ENCODE measurements at regions not wholly inside any gene's neighbourhood (a gene's known extent, or its start where the extent isn't known, plus 50 kb on each side); places are given as distances from the start of the nearest gene placed in this dataset.

DNA sequence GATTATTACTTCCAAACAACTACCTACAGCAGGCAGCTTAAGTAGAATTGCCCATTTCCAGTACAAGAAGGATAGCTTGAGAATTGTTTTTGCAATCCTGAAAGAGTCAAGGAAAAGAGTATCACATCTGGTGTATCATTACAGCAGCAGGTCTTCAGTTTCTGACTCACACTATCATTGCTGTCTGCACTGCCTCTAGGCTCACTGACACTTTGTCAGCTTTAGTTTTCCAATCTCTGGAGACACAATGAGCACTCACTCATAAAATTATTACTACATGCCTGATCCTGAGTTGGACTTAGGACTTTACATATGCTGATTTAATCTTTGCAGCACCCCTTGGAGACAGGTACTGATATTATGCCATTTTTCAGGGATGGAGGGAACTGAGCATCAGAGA, 244.6 kb upstream of the BOD1L1 start:
- no peaks in the 10 kb centered on the region for H3K36me3 Mint-ChIP-seq
- no peaks in the 10 kb centered on the region for H3K27me3 Mint-ChIP-seq
- DNase-seq: no peak
- Histone ChIP-seq H3K27ac (ENCODE audit: insufficient read depth, low read length, poor library complexity, severe bottlenecking) (no peak overlapping the region), H3K36me3 (ENCODE audit: control insufficient read depth, insufficient read depth, low read length) (no peaks in the 10 kb centered on the region), H3K4me3 (ENCODE audit: low read depth, low read length) (no peak overlapping the region), H3K4me1 (ENCODE audit: control insufficient read depth, insufficient read depth, low read length, poor library complexity, severe bottlenecking) (no peaks in the 10 kb centered on the region), H3K27me3 (ENCODE audit: control insufficient read depth, insufficient read depth, low read length) (no peaks in the 10 kb centered on the region), H3K9me3 (ENCODE audit: control insufficient read depth in 2 of 2, low read length in 2 of 2) (no peaks in the 10 kb centered on the region)
- no peak for ATAC-seq (ENCODE audit: low read depth in 2 of 2)
- no peak overlapping the region for H3K27ac Mint-ChIP-seq
- H3K9me3 Mint-ChIP-seq: peaks cover 0 to 5% (median 2%) of the 10 kb centered on the region in 7 donors
- H3K4me3 Mint-ChIP-seq: no peak overlapping the region
- H3K4me1 Mint-ChIP-seq: no peaks in the 10 kb centered on the region

DNA sequence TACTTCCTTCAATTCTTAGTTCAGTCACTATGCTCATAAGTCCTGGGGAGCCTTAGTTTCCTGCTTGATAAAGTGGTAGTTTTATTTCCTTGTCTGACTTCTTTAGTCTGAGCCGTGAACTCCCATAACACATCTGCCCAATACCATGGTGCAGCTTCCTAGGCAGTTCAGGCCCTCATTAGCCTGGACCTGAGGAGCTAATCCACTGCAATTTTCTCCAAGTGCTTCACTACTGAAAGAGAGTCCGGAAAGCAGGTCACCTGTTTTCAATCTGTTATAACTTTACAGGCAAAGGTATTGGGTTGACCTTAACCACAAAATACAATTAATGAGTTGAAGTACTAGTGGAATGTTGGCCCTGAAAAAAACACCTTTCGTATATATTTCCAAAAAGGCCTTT, 245.4 kb upstream of the BOD1L1 start:
- Mint-ChIP-seq H3K36me3 (no peaks in the 10 kb centered on the region), H3K4me1 (no peaks in the 10 kb centered on the region), H3K9me3 (peaks cover 0 to 5% (median 0%) of the 10 kb centered on the region in 7 donors), H3K4me3 (no peak overlapping the region), H3K27me3 (no peaks in the 10 kb centered on the region), H3K27ac (no peak overlapping the region)
- ATAC-seq (ENCODE audit: low read depth in 2 of 2): no peak
- no peak overlapping the region for H3K27ac ChIP-seq (ENCODE audit: insufficient read depth, low read length, poor library complexity, severe bottlenecking)
- H3K36me3 ChIP-seq (ENCODE audit: control insufficient read depth, insufficient read depth, low read length): no peaks in the 10 kb centered on the region
- no peaks in the 10 kb centered on the region for H3K27me3 ChIP-seq (ENCODE audit: control insufficient read depth, insufficient read depth, low read length)
- no peaks in the 10 kb centered on the region for H3K9me3 ChIP-seq (ENCODE audit: control insufficient read depth in 2 of 2, low read length in 2 of 2)
- no peak overlapping the region for H3K4me3 ChIP-seq (ENCODE audit: low read depth, low read length)
- no peaks in the 10 kb centered on the region for H3K4me1 ChIP-seq (ENCODE audit: control insufficient read depth, insufficient read depth, low read length, poor library complexity, severe bottlenecking)
- no peak for DNase-seq

DNA sequence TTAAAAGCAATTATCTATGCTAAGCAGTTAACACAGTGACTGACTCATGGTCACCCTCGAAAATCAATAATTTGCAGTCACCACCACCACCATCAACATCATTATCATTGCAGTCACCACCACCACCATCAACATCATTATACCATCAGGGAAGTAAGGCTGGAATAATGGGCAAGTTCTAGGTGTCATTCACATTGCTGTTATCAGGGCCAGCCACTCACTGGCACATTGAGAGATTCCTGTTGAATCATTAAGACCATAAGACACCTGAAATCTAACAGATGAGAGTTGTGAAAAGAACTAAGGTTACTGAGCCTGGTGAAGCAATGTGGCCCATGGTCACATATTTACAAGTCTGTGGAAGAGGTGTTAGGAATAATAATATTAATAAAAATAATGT, 247.7 kb upstream of the BOD1L1 start:
- Histone ChIP-seq H3K36me3 (ENCODE audit: control insufficient read depth, insufficient read depth, low read length) (no peaks in the 10 kb centered on the region), H3K27me3 (ENCODE audit: control insufficient read depth, insufficient read depth, low read length) (no peaks in the 10 kb centered on the region), H3K9me3 (ENCODE audit: control insufficient read depth in 2 of 2, low read length in 2 of 2) (no peaks in the 10 kb centered on the region), H3K27ac (ENCODE audit: insufficient read depth, low read length, poor library complexity, severe bottlenecking) (no peak overlapping the region), H3K4me3 (ENCODE audit: low read depth, low read length) (no peak overlapping the region), H3K4me1 (ENCODE audit: control insufficient read depth, insufficient read depth, low read length, poor library complexity, severe bottlenecking) (no peaks in the 10 kb centered on the region)
- no peaks in the 10 kb centered on the region for H3K27me3 Mint-ChIP-seq
- no peak overlapping the region for H3K4me3 Mint-ChIP-seq
- peaks cover 0 to 5% (median 4%) of the 10 kb centered on the region in 7 donors for H3K9me3 Mint-ChIP-seq
- H3K36me3 Mint-ChIP-seq: no peaks in the 10 kb centered on the region
- DNase-seq (no peak), ATAC-seq (ENCODE audit: low read depth in 2 of 2) (no peak)
- H3K4me1 Mint-ChIP-seq: no peaks in the 10 kb centered on the region
- H3K27ac Mint-ChIP-seq: no peak overlapping the region

DNA sequence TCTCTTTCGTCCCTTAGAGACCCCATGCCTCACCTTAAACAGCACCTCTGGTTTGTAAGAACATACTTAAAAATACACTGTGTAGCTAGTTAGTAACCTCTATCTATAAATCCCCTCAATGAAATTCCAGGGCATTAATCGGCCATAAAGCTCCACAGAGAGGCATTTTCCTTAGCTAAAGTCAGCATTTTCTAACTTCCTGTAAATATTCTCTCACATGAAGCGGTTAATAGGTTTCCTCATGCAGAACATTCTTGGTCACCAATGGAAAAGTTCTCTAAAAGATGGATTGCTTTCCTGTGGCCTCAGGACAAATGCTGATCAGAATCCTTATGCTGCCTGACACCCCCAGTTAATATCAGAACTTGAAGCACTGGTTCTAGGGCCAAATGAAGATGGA, 248.6 kb upstream of the BOD1L1 start:
- Histone ChIP-seq H3K4me1 (ENCODE audit: control insufficient read depth, insufficient read depth, low read length, poor library complexity, severe bottlenecking) (no peaks in the 10 kb centered on the region), H3K9me3 (ENCODE audit: control insufficient read depth in 2 of 2, low read length in 2 of 2) (no peaks in the 10 kb centered on the region), H3K27ac (ENCODE audit: insufficient read depth, low read length, poor library complexity, severe bottlenecking) (no peak overlapping the region), H3K27me3 (ENCODE audit: control insufficient read depth, insufficient read depth, low read length) (no peaks in the 10 kb centered on the region), H3K4me3 (ENCODE audit: low read depth, low read length) (no peak overlapping the region), H3K36me3 (ENCODE audit: control insufficient read depth, insufficient read depth, low read length) (no peaks in the 10 kb centered on the region)
- Mint-ChIP-seq H3K4me3 (no peak overlapping the region), H3K27ac (no peak overlapping the region), H3K9me3 (peaks cover 0 to 6% (median 5%) of the 10 kb centered on the region in 7 donors), H3K36me3 (no peaks in the 10 kb centered on the region), H3K4me1 (no peaks in the 10 kb centered on the region), H3K27me3 (no peaks in the 10 kb centered on the region)
- ATAC-seq (ENCODE audit: low read depth in 2 of 2) (no peak), DNase-seq (no peak)

DNA sequence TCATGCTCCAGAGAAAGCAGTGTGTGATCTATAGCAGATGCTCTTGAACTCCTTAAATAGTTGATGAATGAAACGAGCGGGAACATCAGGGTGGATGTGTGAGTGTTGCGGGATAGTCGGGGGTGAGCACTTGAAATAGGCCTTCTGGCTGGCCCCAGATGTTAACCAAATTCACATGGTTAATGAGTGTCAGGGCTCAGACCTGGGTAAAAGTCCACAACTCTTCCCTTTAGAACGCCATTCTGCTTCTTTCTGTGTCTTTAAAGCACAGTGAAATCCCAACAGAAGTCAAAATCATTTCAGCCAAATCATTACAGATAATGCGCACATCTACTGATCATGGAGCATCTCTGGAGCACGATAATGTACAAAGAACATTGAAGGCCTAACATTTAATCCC, 249.4 kb upstream of the BOD1L1 start:
- no peaks in the 10 kb centered on the region for H3K4me1 ChIP-seq (ENCODE audit: control insufficient read depth, insufficient read depth, low read length, poor library complexity, severe bottlenecking)
- Mint-ChIP-seq H3K36me3 (no peaks in the 10 kb centered on the region), H3K4me1 (no peaks in the 10 kb centered on the region), H3K4me3 (no peak overlapping the region), H3K27me3 (no peaks in the 10 kb centered on the region), H3K27ac (no peak overlapping the region), H3K9me3 (peaks cover 0 to 10% (median 5%) of the 10 kb centered on the region in 7 donors)
- H3K4me3 ChIP-seq (ENCODE audit: low read depth, low read length): no peak overlapping the region
- H3K27ac ChIP-seq (ENCODE audit: insufficient read depth, low read length, poor library complexity, severe bottlenecking): no peak overlapping the region
- H3K36me3 ChIP-seq (ENCODE audit: control insufficient read depth, insufficient read depth, low read length): no peaks in the 10 kb centered on the region
- ATAC-seq (ENCODE audit: low read depth in 2 of 2) (no peak), DNase-seq (no peak)
- H3K27me3 ChIP-seq (ENCODE audit: control insufficient read depth, insufficient read depth, low read length): no peaks in the 10 kb centered on the region
- no peaks in the 10 kb centered on the region for H3K9me3 ChIP-seq (ENCODE audit: control insufficient read depth in 2 of 2, low read length in 2 of 2)

DNA sequence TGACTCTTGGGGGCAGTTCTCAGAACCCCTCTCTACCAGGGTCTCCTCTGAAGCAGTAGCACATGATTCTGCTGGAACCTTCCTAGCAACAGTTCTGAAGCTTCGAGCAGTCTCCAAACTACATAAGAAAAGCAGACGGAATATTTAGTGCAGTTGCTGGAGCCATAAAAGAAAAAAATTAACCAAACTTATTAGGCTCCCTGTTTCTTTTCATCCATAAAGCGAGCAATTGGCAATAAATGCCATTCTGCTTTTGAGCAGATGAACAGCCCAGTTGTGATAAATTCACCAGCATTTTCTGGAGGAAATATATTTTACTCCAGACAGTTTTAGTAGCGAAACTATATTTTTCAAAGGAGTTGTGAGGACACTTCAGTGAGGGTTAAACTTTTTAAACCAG, 250.1 kb upstream of the BOD1L1 start:
- Histone ChIP-seq H3K27me3 (ENCODE audit: control insufficient read depth, insufficient read depth, low read length) (no peaks in the 10 kb centered on the region), H3K4me3 (ENCODE audit: low read depth, low read length) (no peak overlapping the region), H3K4me1 (ENCODE audit: control insufficient read depth, insufficient read depth, low read length, poor library complexity, severe bottlenecking) (no peaks in the 10 kb centered on the region), H3K36me3 (ENCODE audit: control insufficient read depth, insufficient read depth, low read length) (no peaks in the 10 kb centered on the region), H3K9me3 (ENCODE audit: control insufficient read depth in 2 of 2, low read length in 2 of 2) (no peaks in the 10 kb centered on the region), H3K27ac (ENCODE audit: insufficient read depth, low read length, poor library complexity, severe bottlenecking) (no peak overlapping the region)
- H3K4me3 Mint-ChIP-seq: no peak overlapping the region
- H3K36me3 Mint-ChIP-seq: no peaks in the 10 kb centered on the region
- no peak for ATAC-seq (ENCODE audit: low read depth in 2 of 2)
- no peak overlapping the region for H3K27ac Mint-ChIP-seq
- no peaks in the 10 kb centered on the region for H3K4me1 Mint-ChIP-seq
- DNase-seq: no peak
- peaks cover 0 to 10% (median 1%) of the 10 kb centered on the region in 7 donors for H3K9me3 Mint-ChIP-seq
- no peaks in the 10 kb centered on the region for H3K27me3 Mint-ChIP-seq

DNA sequence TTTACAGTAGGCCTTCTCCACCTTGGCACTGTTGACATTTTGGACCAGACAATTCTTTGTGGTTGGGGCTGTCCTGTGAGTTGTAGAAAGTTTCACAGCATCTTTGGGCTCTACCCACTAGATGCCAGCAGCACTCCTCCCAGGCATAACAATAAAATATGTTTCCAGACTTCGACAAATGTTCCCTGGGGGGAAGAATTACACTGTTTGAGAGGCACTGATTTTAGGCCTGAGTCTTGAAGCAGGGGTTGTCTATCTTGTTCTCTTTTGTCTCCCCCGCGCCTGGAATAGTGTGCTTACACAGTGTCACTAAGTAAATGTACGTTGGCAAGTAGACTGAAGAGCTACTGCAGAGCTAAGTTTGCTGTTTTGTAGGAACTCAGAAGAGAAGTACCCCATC, 254.4 kb upstream of the BOD1L1 start:
- H3K9me3 ChIP-seq (ENCODE audit: control insufficient read depth in 2 of 2, low read length in 2 of 2): no peaks in the 10 kb centered on the region
- H3K27ac ChIP-seq (ENCODE audit: insufficient read depth, low read length, poor library complexity, severe bottlenecking): no peak overlapping the region
- H3K4me1 ChIP-seq (ENCODE audit: control insufficient read depth, insufficient read depth, low read length, poor library complexity, severe bottlenecking): no peaks in the 10 kb centered on the region
- no peaks in the 10 kb centered on the region for H3K36me3 ChIP-seq (ENCODE audit: control insufficient read depth, insufficient read depth, low read length)
- ATAC-seq (ENCODE audit: low read depth in 2 of 2) (no peak), DNase-seq (no peak)
- no peak overlapping the region for H3K4me3 Mint-ChIP-seq
- no peaks in the 10 kb centered on the region for H3K4me1 Mint-ChIP-seq
- no peaks in the 10 kb centered on the region for H3K36me3 Mint-ChIP-seq
- H3K27me3 ChIP-seq (ENCODE audit: control insufficient read depth, insufficient read depth, low read length): no peaks in the 10 kb centered on the region
- no peak overlapping the region for H3K4me3 ChIP-seq (ENCODE audit: low read depth, low read length)
- no peak overlapping the region for H3K27ac Mint-ChIP-seq
- H3K9me3 Mint-ChIP-seq: peaks cover 0 to 15% (median 1%) of the 10 kb centered on the region in 7 donors
- H3K27me3 Mint-ChIP-seq: no peaks in the 10 kb centered on the region

DNA sequence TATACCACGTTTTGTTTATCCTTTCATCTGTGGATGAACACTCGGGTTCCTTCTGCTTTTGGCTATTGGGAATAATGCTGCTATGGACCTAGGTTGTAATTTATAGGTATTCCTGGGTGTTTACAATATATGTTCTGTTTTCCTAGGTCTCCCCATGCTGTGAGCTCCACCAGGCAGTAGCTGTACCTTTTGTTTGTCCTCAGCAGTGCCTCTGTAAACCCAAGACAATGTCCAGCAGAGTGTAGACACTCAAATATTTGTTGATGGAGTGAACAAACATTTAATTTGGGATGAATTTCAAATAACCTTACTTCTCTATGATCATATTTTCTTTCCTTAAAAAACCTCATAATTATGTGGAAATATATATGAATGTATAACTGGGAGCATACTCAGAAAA, 259.5 kb upstream of the BOD1L1 start:
- ATAC-seq (ENCODE audit: low read depth in 2 of 2) (no peak), DNase-seq (no peak)
- Mint-ChIP-seq H3K27me3 (no peaks in the 10 kb centered on the region), H3K4me3 (no peak overlapping the region), H3K4me1 (no peaks in the 10 kb centered on the region), H3K9me3 (peaks cover 0 to 9% (median 1%) of the 10 kb centered on the region in 7 donors), H3K36me3 (no peaks in the 10 kb centered on the region), H3K27ac (no peak overlapping the region)
- Histone ChIP-seq H3K27ac (ENCODE audit: insufficient read depth, low read length, poor library complexity, severe bottlenecking) (no peak overlapping the region), H3K4me3 (ENCODE audit: low read depth, low read length) (no peak overlapping the region), H3K36me3 (ENCODE audit: control insufficient read depth, insufficient read depth, low read length) (no peaks in the 10 kb centered on the region), H3K9me3 (ENCODE audit: control insufficient read depth in 2 of 2, low read length in 2 of 2) (no peaks in the 10 kb centered on the region), H3K4me1 (ENCODE audit: control insufficient read depth, insufficient read depth, low read length, poor library complexity, severe bottlenecking) (no peaks in the 10 kb centered on the region), H3K27me3 (ENCODE audit: control insufficient read depth, insufficient read depth, low read length) (no peaks in the 10 kb centered on the region)

Data from CD4-positive, CD25-positive, alpha-beta regulatory T cell (primary cell).